Fibroblast of skin of left quadriceps (primary cell): ENCODE measurements at regions not wholly inside any gene's neighbourhood (a gene's known extent, or its start where the extent isn't known, plus 50 kb on each side); places are given as distances from the start of the nearest gene placed in this dataset.

ENCODE experiments used
- DNase-seq, 2 experiments: peaks; one replicate each; pipeline ENCODE4 v3.0.0-alpha.2; 2013; ENCODE audit warnings: low read depth in 2 of 2

DNA sequence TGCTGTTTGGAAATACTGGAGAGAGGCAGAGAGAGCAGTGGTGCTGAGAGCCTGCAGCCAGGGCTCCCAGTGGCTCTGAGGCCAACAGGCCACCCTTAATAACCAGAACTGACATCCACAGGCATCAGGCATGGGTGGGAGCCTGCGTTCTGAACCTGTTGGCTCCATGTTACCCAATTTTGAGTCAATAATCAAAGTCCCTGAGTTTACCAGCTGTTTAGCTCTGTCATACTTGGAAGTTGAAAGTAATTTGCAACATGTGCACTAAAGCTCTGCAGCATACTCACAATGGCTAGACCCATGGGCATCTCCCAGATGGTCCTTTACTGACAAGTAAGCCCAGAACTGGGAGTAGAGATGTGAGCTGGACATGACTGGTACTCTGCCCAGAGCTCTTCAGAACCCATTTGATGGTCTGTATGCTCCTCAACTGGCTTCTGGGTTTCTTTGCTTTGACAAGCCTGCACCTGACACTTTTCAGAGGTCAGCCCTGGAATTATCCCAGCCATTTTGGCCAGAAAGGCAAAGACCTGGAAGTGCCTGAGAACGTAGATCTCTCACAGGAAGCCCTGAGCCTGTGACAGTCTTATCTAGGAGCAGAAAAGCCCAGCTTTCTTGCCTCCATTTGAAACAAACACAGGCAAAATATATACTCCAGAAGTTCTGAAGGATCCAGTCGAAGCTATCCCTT is 122.4 kb upstream of the CITED2 start:
- DNase-seq = no peak

DNA sequence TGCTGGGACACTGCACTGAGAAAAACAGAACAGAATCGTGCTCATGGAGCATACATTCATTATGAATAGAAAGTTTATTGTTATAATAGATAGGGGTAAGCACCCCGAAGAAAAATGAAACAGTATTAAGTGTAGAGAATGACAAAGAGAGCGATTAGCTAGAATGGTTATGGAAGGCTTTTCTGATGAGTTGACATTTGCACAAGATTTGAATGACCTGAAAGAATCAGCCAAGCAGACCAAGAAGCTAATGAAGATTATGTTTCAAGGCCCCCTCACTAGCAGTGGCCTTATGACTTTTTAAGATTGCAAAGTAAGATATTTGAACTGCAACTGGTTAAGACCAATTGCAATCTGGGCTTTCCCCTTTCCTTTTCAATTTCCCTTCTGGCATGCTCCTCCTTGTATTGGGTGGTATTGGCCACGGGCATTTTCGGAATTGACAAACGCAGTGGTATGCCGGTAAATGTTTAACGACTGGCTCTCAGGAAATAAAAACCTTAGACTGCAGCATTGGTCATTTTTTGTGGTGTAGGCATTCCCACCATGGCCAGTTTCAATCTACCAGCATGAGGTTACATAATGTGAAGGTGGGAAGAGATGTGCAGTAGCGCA is 120.0 kb upstream of the CITED2 start:
- DNase-seq = no peak

DNA sequence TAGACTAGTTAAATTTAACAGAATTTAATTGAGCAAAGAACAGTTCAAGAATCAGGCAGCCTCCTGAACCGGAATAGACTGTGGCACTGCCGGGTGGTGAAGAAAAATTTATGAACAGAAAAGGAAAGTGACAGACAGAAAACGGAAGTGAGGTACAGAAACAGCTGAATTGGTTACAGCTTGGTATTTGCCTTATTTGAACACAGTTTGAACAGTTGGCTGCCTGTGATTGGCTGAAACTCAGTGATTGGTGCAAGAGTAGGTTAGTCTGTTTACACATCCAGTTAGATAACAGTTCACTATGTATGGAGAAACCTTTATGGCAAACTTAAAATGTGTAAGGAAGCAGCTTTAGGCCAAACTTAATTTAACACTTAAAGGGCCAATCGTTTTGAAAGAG is 116.0 kb upstream of the CITED2 start:
- DNase-seq = no peak

DNA sequence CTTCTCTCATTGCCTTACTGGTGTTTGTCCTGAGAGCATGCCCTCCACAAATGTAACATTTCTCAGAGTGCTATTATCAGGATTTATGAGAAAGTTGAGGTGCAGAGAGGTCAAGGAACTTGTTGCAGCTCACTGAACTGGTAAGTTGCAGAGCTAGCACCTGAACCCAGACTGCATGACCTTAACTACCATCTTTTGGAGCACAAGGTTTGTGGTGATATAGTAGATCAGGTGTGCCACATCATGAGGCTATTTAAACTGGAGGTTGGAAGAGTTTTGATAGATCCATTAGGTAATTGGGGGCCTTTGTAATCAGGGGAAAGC is 112.0 kb upstream of the CITED2 start:
- DNase-seq = no peak

DNA sequence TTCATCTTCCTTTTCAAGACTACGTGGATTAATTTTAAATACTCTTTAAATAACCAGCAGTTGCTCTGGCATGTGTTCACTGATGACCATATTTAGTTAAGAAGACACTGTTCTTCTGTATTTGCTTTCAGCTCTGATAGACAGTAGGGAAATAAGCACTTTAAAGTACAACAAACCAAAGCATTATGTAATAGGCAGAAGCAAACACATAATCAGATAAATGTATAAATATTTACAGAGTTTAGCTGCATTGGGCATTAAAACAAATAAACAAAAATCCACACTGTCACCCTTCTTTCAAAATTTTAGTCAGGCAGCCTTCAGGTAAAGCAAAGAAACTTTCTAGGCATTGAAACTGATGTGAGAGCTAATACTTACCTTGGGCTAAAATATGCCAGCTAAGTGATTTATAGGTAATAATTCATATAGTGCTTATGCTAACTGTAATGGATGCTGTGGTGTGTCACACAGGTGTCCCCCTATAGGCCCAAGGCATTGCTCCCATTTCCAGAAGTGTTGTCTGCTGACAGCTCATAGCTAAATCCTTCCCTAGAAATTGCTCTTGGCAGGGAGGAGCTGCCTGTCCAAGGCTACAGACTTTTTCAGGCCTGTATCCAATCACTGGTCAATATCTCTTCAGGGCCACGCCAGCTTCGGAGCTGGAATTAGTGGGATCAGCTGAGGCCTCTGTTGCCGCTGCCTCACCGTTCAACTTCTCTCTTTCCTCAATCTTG is 111.5 kb upstream of the CITED2 start:
- DNase-seq = no peak

DNA sequence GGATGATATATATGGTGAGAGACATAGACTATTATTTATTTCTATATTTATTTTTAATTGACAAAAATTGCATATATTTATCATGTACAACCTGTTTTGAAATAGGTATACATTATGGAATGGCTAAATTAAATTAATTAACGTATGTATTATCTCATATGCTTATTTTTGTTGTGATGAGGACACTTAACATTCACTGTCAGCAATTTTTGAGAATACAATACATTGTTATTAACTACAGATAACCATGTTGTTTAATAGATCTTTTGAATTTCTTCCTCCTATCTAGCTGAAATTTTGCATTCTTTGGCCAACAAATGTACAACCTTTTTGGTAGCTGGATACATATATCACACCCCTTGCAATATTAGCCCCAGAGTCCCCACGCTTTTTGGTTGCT is 110.7 kb upstream of the CITED2 start:
- no peak for DNase-seq

DNA sequence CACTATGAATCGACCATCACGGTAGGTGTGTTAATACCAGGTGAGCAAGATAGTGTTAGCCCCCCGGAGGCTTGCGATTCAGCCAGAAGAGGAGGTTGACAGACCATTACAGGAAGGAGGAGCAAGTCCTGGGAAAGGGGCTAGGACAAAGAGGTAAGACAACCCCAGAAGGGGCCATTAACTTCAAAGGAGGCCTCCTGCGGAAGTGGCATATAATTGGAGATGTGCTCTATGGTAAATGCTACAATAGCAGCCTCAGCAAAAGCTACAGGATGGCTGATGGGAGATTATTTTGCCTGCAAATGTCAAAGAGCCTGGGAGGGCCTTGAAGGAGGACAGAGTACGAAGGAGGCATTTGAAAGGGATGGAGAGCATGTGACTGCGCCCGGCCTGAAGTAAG is 108.6 kb upstream of the CITED2 start:
- DNase-seq = no peak

DNA sequence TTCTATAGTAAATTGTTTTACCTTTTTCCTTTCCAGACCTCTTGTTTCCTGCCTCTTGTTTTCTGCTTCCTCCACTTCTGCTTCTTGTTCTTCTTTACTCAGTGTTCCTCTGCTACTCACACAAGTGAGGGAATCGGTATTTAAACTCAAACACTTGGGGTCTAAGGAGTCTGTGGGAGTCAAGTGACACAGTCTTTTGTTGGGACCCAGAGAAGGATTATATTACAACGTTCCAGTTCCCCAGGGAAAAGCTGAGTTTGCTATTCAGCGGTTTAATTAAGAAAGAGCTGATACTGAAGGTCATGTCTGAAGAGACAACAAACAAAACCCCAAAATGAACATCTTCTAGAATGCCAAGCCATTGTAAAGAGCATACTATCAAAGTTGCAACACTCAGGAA is 107.8 kb upstream of the CITED2 start:
- no peak for DNase-seq

DNA sequence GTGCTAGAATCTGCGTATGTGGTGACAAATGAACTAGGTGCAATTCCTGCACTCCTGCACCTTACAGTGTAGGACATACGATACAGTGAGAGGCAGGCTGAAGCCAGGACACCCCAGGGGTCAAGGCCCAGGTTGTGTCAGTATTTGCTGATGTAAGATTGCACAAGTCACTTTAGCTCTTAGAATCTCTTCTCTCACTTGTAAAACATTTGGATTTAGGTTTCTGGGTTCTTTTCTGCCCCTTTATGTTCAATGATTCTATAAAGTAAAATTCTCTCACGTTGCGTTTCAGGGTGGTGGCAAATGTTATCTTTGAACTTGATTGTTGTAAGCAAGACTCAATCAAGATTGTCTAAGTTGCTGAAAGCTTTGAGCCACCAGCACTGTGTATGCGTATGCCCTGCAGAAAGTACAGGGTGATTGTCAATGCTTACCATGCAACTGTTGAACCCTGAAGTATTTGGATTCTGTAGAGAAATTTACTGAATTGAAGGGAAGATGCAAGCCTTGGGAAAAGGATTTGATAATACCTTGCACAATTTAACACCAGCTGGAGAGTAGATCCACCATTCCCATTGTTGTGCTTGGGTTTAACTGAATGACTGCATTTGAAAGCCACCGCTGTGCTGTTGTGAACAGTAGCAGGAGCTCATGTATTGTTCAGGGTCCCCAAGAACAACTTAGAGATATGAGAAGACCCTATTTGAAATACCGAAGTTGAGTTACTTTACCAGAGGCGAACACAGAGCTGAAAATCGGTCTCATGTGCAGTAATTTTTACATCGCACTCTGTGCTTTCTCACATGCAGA is 106.1 kb upstream of the CITED2 start:
- DNase-seq = no peak

DNA sequence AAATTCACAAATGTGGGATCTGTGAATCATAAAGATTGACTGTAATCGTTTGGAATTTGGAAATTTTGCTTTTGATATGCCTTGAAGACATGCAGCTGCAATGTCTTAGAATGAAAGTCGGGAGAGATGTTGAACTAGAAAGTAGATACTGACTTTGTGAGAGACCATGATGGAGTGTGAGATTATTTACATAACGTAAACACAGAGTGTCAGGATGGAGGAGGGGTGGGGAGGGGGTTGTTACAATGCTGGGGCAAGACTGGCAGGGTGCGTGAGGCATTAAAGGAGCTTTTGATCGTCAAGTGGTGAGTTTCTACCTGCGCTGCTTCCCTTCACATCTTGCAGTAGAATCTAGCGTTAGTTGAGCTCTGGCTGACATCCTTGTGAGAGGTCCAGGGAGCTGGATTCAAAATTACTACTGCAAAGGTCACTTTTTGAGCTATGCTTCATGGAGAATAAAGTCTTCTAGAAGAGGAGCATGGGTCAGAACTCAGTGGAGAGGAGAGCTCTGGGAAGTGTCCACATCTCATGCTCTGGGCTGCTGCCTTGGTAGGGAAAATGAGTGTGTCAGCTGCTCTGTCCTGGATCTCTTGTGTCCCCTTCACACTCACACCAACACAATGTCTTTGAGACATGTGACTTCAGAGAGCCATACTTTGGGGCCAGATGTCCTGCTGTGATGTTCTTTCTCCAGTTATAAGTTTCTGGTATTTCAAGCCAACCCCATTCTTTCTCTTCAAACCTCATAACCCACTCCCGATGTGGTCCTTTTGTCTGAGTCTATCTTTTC is 105.2 kb upstream of the CITED2 start:
- no peak for DNase-seq

DNA sequence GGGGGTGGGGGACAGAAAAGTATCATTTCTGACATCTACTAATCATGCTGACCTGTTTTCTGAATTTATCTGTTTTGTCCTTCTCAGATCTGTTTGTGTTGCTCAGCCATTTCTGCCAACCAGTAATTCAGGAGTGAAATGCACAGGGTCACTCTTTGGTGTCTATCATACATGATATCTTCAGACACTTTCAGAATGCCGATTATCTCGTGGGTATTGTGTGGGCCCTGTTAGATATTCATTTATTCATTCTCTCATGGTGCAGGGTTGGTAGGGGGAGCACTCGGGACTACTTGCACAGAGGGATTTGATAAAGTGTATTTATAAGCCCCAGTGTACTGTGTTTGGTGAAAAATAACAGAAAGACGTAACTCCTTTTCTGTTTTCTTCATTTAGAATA is 101.2 kb upstream of the CITED2 start:
- DNase-seq = no peak

DNA sequence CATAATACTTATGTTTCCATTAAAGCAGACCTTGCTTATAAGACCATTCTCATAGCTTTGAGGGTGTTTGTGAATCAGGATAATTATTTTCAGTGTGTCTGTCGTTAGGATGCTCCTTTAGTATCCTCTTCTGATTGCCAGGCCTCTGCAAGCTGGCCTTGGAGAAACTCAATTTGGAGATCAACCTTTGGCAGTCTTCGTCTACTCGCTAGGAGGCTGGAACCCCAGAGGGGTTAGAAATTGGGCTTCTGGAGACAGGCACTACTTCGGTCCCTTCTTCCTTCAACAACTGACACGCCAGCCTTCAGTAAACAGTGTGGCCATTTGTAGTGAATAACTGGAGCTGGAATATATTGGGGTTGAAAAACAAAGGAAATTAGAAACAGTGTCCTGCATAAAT is 100.8 kb upstream of the CITED2 start:
- no peak for DNase-seq

DNA sequence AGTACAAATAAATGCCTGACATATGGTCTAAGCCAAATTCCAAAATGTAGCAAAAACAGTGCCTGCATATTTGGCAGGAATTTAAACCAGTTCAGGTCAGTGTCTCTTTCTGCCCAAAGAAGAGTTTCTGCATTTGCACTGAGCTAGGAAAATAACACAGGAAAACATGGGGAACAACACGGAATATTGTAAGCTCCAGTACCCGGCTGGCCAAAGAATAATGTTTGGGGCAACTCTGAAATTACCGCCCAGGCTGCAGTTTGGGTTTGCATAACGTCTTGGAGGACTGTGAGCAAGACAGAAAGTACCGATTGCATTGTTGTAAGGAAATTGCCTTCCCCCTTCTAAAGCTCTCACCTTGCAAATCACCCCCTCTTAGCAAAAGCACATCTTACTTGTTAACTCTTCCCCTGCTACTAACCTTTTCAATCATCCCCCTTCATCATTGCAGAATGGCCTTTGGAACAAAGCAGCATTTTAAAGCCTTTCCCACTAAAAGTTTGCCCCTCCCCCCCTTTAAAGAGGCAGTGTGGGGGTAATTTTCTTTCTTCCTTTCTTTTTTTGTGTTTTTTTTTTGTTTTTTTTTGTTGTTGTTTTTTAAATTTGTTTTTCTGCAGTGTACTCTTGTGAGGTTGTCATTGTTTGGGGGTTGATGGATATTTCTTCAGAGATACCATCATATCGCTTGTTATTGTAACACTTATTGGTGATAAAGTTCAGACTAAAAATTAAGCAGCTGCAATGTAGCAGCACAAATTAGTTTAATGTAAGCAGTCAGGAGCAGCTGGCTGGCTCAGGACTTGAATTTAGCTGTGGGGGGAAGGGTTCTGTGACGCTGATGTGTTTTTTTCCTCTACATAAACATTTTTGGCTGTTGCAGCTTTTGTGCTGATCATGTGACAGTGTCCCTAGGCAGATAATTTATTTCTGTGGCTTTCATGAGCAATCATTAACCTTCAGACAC is 100.0 kb upstream of the CITED2 start:
- DNase-seq = no peak

DNA sequence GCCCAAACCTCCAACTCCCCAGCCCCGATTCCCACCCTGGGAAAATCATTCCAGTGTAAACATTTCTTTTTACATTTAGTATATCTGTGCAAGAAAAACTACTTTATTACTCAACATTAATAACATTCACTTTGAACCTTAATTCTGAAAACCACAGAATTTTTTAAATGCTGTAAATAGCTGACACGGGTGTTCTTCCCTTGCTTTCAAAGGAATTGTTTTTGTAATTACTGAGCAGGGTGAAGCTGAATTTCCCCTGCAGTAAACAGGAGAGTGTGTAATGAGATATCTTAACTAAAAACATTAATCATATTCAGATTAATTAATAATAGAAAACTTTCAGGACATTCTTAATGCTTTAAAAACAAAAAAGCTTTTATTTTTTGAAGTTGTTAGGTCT is 99.3 kb upstream of the CITED2 start:
- DNase-seq = no peak

DNA sequence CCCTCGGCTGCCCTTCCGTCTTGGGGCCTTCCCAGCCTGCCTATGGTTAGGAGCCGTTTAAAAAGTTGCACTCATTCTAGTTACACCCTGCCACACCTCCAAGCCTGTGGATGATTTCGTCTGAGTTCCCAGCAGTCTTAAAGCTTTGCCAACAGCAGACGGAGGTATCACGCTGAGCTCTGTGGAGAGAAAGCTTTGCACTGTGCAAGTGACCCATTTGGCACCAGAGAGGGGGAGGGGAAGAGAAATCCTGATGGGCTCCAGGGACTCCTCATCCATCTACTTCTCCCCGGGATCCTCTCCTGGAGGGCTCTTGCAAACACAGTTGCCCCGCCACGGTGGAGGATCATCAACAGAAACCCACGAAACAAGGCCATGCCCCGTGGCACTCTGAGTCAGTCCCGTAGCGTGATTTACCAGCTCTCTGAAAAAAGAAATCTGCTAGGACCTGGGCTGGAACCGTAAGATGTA is 98.8 kb upstream of the CITED2 start:
- DNase-seq = no peak

DNA sequence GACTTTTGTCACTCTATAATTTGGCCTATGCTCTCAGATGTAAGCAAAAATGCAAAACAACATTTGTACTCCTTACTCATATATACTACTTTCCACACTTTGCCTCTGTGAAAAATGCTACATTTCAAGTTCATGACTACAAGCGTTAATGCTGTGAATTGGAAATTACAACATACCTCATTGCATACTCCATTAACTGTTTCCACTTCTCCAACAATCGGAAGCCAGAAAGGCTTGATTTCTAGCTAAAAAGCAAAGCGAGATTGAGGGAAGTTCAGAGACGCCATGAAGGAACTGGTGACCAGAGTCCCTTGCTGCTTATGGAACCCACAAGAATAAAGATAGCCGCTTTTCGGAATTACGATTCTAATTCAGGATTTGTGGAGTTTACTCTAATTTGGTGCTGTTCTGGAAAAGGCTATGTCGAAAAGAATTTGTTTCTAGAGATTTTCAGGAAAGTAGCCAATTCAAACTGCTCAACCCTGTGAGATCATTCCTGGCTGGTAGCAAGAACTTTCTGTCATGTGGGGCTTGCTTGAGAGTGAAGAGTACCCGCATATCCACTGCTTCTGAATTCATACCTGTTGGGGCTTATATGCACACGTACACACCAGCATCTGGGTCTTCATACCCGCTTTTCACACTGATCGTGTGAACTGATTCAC is 98.0 kb upstream of the CITED2 start:
- no peak for DNase-seq

DNA sequence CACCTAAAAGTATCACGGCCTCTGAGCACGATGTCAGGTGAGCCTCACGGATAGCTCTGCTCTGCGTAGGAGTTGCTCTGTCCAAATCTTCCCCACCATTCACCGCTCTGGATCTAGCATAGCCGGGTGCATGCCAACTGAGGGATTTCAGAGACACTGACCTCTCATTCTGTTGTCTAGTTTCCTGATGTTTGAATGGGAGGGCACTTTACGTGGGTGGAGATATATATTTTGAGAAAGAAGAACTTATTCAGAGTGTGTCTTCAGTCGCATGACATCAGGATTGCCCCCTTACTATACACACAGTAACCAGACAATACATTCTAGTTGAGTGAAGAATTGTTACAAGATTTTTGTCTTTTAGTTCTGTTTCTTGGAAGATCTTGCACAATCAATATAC is 96.5 kb upstream of the CITED2 start:
- no peak for DNase-seq

DNA sequence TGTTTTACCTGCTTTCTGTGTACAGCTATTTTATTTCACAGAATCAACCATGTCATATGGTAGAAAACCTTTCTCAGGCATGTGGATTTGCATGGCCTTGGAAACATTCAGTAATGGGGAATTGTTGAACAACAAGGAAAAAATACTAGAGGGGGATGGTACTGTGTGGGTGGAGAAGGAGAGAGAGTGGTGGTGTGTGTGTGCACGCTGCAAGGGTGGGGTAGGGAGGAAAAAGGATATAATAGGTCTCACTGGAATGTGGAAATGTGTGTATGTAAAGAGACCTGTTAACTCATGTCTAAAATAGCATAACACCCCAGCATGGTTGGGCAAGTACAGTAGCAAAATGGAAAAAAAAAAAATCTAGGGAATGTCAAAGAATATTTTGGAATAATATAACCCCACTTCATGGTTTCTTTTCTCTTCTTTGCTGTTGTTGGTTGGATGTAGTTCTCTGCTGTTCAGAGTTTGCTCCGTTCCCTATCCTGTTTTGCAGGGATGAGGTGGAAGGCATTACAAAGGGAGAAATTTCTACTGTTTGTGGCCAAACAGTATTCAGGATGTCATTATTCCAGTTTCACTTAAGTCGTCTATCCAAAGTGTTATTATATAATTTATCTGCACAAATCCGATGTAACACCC is 93.9 kb upstream of the CITED2 start:
- no peak for DNase-seq

DNA sequence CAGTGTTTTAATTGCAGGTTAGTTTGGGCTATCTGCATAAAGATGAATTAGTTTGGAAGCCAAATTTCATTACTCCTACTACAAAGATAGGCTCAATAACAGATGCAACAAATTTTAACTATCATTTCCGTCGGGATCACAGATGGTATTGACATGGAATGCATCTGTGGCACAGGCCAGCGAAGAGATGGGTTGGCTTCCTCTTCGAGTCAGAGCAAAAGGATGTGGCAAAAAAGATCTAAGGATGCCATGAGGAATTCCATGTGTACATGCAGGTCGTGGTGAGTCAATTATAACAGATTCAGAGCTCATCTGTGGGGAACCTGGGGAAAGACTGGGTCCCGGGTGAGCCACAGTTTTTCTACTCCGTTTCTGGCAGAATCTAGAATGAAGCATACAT is 83.0 kb upstream of the CITED2 start:
- DNase-seq = no peak
